GM21723 (cell line): ENCODE measurements at regions not wholly inside any gene's neighbourhood (a gene's known extent, or its start where the extent isn't known, plus 50 kb on each side); places are given as distances from the start of the nearest gene placed in this dataset.
A peak's percentile ranks its signal among the peaks of the same experiment; 100 is the strongest.
"Not testable (repeated sequence)": the region's sequence is repeated elsewhere in the genome, so short reads cannot be mapped to it uniquely, and the experiment has no call there.

Experiments
- ATAC-seq: cut with Tn5 transposase; IDR thresholded peaks from one replicate; pipeline ENCODE4 v1.9.1; 2021; ENCODE audit warnings: mild to moderate bottlenecking, moderate library complexity; ENCODE audit not compliant: unreplicated experiment

DNA sequence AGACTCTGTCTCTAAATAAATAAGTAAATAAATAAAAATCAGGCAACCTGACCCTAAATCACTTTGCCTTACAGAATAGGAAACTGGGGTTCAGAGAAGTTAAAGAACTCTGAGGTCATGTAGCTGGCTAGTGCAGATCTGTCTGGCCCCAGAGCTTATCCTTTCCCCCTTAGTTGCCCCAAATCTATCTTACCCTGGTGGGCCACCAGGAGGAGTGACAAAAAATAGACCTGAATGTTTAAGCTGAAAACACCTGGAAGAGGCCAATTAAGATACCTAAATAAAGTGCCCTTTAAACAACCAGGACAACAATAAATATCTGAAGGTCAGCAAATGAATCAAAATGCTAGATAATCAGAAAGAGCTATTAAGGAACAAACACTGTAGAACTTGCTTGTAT is 59.7 kb downstream of the TEX35 start:
- ATAC-seq: no peak

GRCh38 chr1:178573330-178573729 is 60.4 kb downstream of the TEX35 start:
- peak; percentile 63 for ATAC-seq

DNA sequence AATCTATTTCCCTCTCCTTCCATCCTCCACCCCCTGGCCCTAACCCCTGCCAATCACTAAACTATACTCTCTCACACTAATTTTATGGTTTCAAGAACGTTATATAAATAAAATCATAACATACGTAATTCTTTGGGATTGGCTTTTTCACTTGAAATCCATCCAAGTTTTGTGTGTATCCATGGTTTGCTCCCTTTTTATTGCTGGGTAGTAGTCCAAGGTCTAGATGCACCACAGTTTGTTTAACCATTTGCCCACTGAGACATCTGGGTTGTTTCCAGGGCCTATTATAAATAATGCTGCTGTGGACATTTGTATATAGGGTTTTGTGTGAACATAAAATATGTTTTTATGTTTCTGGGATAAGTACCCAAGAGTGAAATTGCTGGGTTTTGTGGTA is 61.4 kb downstream of the TEX35 start:
- ATAC-seq: no peak

DNA sequence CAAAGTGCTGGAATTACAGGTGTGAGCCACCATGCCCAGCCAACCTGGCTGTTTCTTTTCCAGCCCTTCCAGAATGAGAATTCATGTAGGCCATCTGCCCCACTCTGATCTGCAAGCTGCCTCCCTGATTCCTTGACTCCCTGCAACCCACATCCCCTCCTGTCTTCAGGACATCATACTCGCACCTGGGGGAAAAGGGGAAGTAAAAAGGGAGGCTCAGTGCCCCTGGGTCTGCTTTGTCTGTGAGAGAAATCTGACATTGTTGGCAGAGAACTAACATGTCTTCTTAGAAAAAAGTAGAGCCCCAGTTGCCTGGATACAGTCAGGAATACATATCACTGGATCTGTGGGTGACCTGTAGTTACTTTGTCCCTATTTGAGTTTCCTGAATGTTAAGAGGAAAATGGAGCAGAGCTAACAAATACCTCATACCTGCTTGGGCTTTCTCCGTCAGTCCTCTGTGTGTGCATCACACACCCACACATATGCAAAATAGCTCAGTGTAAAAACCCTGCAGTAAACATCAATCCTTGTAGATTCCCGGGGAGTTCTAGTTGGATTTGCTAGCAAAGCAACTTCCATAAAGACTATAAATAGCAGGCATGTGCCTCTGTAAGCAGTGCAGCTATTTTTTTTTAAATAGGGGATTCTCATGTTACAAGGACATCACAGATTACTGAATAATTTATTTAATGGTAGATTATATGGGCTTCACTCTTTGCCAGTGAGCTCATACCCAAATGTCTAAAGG is 62.9 kb downstream of the TEX35 start:
- peak; percentile 44 for ATAC-seq

DNA sequence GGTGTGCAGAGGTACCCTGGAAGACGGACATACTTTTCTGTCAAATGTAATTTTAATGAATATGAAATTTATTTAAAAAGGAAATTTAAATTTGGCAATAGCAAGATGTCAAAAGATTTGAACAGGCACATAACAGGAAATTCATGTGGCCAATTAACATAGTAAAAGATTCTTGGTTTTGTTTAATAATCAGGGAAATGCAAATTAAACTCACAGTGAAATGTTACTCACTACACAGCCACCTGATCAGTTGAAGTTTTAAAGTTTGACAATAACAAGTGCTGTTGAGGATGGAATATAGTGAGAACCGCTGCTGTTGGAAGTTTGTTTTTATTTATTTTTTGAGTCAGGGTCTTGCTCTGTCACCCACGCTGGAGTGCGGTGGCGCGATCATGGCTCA is 63.9 kb downstream of the TEX35 start:
- no peak for ATAC-seq

DNA sequence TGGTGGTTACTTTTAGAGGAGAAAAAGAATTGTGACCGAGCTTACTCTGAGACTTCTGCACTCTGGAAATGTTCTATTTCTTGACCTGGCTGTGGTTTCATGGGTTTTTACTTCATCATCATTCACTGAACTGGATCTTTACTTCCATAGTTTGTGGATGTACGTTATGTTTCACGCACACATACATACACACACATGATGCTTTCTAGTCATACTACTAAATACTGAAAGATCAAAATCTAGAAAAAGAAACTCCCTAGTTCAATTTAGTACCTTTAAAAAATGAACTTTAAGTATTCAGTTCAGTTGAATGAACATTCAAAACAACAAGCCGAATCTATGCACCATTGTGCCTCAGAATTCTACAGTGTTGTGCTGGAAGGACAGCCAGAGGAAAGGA is 65.0 kb downstream of the TEX35 start:
- ATAC-seq: no peak

GRCh38 chr1:178578541-178578940 is 65.6 kb downstream of the TEX35 start:
- ATAC-seq: no peak

DNA sequence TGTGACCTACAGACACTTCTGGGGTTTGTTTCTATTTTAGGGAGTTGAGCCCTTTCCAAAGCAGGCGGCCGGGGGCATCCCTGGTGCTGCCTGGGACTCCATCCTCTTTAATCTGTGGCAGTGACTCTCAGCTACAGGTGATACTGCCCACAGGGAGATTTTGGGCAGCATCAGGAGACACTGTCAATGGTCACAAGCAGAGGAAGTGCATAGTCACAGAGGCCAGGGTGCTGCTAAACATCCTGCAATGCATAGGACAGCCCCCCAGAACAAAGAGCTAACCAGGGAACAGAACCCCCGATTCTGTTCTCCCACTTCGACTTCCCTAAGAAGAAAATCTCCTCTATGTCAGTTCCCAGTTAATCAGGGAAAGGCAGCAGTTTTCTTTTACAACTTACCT is 66.2 kb downstream of the TEX35 start:
- no peak for ATAC-seq

DNA sequence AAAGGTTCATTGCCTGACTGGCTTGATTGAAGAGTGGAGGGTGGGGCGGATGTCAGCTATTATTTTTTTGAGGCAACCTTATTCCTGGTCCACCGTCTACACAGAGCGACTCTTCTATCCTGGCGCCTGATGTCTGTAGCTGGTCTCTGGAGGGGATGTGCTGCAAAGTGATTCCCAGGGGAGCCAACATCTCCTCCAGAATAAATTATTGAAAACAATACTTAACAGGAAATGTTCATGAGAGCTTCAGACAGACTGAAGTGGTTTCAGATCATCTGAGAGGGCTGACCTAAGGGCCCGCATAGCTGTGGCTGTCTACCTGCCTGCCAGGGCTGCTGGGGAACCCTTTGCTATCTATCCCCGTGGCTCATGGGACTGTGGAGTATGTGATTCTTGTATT is 66.7 kb downstream of the TEX35 start:
- ATAC-seq: peak; percentile 42

DNA sequence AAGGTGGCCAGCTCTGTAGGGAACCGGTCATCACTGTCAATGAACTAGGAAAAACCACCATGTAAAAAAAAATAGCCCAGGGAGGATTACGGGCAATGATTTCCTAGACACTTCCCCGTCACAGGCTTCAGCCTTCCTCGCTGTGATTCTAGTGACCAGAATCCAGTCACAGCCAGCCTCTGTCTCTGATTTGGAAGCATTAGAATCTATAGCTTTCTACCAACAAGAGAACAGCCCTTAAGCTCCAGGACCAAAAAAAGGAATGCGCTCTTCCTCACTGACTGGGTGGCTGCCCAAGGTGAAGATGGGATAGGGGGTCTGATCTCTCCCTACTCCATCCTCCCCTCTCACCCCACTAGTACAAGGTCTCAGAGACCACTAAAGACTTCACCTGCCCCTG is 67.2 kb downstream of the TEX35 start:
- ATAC-seq: no peak

DNA sequence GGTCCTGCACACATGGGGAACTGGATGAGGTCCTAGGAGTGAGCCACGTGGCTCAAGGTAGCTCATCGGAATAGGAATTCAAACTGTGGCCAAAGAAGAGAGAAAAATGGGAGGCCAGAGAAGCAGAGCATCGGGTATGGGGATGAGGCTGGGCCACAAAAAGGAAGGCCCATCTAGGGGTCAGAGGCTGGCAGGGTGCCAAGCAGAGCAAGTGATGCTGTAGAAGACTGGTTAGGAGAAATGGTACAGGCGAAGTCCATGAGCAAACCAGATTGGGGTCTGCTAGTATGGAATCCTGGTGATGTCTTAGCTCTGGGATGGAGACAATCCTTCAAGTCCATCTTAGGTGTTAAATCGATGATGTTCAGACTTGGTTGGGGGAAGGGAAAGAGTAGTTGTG is 68.0 kb downstream of the TEX35 start:
- ATAC-seq: no peak

GRCh38 chr1:178581351-178582303 is 68.7 kb downstream of the TEX35 start:
- peak; percentile 81 for ATAC-seq

DNA sequence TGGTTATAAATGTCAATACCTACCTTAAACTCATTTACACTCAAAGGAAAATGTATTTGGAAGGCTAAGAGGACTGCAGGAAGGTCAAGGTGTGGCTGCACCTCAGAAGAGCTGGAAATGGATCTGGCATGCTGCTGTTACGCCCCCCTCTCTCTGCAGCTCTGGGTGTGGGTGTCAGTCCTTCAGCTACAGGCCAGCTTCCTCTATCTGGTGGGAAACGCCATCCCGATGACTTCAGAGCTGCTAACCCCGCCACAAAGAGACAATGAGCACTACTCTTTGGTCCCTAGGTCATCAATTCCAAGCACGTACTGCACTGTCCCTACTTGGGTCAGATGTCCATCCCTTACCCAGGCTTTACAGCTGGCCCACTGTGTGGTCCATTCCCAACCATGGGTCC is 74.2 kb downstream of the TEX35 start:
- ATAC-seq: no peak

DNA sequence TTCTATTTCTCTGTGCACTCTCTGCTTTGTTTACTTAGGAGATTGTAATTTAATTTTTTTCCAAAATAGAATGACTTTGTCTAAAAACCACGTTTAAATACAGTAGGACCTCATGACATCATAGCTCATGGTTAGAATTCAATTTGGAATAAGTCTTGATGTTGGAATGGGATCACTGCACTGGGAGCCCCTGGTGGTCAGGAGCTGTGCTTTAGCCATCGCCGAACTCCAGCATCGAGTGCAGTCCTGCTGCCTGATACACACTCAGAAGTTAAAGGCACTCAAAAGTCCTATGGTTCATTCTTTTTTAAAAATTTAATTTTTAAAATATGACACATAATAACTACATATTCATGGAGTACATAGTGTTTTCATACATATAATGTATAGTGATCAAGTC is 75.1 kb downstream of the TEX35 start:
- no peak for ATAC-seq

GRCh38 chr1:178589042-178589441 is 76.1 kb downstream of the TEX35 start:
- not testable (repeated sequence) for ATAC-seq

DNA sequence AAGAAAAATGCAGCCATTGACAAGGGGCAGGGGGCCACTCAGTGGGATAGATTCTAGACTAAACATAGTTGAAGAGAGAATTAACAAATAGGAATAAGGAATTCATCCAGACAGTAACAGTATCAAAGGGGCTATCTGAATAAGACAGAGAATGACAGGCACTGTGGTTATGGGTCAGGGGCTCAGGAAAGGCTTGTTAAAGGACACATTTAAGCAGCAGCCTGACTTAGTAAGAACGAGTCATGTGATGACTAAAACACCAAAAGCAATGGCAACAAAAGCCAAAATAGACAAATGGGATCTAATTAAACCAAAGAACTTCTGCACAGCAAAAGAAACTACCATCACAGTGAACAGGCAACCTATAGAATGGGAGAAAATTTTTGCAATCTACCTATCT is 78.9 kb downstream of the TEX35 start:
- ATAC-seq: not testable (repeated sequence)

- no peak for ATAC-seq
Observed at GRCh38 chr1:178593515-178593914, 80.6 kb downstream of the TEX35 start.

- no peak for ATAC-seq
Observed at GRCh38 chr1:178594133-178594532, 81.2 kb downstream of the TEX35 start.

DNA sequence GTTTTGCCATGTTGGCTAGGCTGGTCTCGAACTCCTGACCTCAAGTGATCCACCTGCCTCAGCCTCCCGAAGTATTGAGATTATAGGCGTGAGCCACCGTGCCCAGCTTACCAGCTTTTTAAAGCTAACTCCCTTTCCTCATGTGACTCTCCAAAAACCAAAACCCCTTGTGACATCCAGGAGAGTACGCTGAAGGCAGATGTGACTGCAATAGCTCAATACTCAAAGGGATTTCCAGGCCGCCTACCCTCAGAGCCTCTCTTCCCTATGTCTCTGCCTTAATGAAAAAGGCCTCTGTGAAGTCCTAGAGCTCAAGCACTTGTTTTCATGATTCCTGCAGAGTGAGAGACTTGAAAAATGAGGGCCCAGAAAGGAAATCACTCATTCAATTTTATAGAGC is 82.6 kb downstream of the TEX35 start:
- no peak for ATAC-seq

DNA sequence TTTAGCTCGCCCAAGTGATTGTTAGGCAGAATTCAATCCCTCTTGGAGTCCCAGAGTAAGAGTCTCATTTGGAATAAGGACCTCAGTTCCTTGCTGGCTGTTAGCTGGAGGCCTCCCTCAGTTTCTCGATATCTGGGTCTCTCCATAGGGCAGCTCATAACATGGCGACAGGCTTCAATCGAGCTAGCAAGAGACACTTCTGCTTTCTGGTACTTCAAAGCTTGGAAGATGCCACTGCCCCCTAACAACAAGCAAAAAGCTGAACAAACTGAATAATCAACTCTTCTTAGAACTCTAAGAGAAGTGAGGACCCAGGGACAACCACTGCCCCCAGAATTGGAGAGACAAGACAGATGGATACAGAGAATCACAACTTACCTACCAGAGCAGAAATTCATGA is 86.2 kb downstream of the TEX35 start:
- no peak for ATAC-seq

GRCh38 chr1:178599745-178600144 is 86.8 kb downstream of the TEX35 start:
- ATAC-seq: peak; percentile 86

DNA sequence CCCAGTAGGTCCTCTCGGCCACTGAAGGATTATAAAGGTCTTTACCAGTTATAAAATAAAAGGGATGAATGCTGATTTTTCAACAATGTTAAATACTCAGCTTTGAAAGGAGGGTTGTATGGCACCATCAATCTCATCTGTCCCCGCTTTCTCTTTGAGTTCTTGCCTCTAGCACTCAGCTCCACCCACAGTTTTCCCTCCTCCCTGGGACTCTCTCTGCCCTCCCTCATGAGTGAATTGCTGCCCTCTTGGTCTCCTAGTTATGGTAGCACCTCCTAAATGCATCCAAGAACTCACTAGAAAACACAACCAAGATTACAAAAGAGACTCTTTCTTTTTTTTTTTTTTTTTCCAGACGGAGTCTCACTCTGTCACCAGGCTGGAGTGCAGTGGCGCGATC is 91.0 kb downstream of the TEX35 start:
- no peak for ATAC-seq
